ENCODE measurements at regions not wholly inside any gene's neighbourhood (a gene's known extent, or its start where the extent isn't known, plus 50 kb on each side); places are given as distances from the start of the nearest gene placed in this dataset.

DNA sequence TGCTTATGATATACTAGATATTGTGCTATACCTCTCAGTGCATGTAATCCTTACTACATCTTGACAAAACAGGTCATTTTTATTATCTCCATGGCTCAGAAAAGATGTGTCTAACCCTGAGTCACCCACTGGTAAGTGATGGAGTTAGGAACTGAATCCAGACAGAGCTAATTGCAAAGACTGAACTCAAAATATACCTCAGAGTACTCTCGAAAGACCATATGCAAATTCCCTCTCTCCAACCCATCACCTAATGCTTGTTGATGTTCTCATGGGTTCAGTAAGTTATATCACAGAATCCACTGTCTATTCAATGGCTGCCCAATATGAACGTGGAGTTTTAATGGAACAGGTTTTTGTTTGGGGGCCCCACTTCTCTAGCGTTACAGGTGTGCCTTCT is 246.0 kb downstream of the PMP22 start:
- no peaks in the 10 kb centered on the region for H3K36me3 ChIP-seq (replicated peaks in 1 of 2; ENCODE audit: control insufficient read depth in 1 of 2, insufficient read depth in 2 of 2, low read length in 2 of 2)
- peaks cover 4 to 12% of the 10 kb centered on the region in 2 donors for H3K9me3 ChIP-seq (replicated peaks in 1 of 2; ENCODE audit: control insufficient read depth in 1 of 2, insufficient read depth in 1 of 2, low read length in 2 of 2)
- TF ChIP-seq CTCF (IDR thresholded peaks at IDR 0.05) = no peak
- Mint-ChIP-seq H3K27me3 (ENCODE audit: low read depth in 3 of 3) (peaks cover 0 to 4% (median 2%) of the 10 kb centered on the region in 3 donors), H3K4me3 (no peak overlapping the region), H3K27ac (no peak overlapping the region), H3K36me3 (no peaks in the 10 kb centered on the region), H3K9me3 (peaks cover 0 to 22% (median 12%) of the 10 kb centered on the region in 7 donors), H3K4me1 (no peaks in the 10 kb centered on the region)
- intact Hi-C loops (cut with micrococcal nuclease) = no loop called here
- no peaks in the 10 kb centered on the region for H3K27me3 ChIP-seq (ENCODE audit: control insufficient read depth in 2 of 2, insufficient read depth in 2 of 2, low read length in 2 of 2)
- no peak overlapping the region for H3K4me2 ChIP-seq (replicated peaks; ENCODE audit: extremely low read depth, low read length, poor library complexity, severe bottlenecking)
- H3K4me1 ChIP-seq (ENCODE audit: control insufficient read depth in 1 of 2, insufficient read depth in 2 of 2, low read length in 2 of 2) = no peaks in the 10 kb centered on the region
- no peak overlapping the region for H3K27ac ChIP-seq (ENCODE audit: low read depth in 1 of 2, low read length in 2 of 2)
- no peak overlapping the region for H2AFZ ChIP-seq (ENCODE audit: insufficient read depth, low read depth, low read length, poor library complexity, severe bottlenecking)
- no peak overlapping the region for H3K4me3 ChIP-seq (replicated peaks in 1 of 3; ENCODE audit: low read depth in 2 of 3, low read length in 3 of 3)
- no peaks in the 10 kb centered on the region for H4K20me1 ChIP-seq (ENCODE audit: insufficient read depth, low read length)
- no peaks in the 10 kb centered on the region for H3K79me2 ChIP-seq (ENCODE audit: insufficient read depth, low read length)
- DNase-seq = no peak
- H3K9ac ChIP-seq (ENCODE audit: insufficient read depth, low read length, poor library complexity, severe bottlenecking) = no peak overlapping the region
- 100% methylated on average over 1 of the region's 3 CpGs for WGBS (ENCODE audit: insufficient coverage)

DNA sequence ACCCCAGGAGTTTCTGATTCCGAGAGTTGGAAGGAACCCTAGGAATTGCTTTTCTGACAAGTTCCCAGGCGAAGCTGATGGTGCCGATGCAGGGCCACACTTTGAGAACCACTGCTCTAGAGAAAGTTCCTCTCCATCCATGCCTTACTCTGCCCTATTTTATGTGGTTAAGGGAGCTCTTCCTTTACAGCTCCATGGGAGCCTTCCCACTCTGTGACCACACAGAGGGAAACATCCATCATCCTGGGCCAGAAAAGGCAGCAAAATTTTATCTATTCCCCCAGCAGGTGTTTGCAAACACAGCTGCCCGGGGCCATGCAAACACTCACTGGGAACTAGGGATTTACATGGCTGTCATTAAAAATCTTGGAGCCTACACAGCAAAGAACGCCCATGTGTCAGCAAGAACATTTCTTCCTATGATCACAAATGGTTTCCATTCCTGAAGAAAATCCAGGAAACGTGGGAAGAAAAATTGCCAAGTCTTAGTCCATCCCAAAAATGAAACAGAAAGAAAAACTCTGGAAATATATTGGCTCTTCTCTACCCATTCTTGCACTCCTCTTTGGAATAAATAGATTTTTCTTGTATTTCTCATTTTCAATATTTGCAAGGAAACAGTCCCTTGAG is 252.7 kb downstream of the PMP22 start:
- peaks cover 0 to 14% (median 1%) of the 10 kb centered on the region in 7 donors for H3K9me3 Mint-ChIP-seq

More for the DNA sequence above, 252.7 kb downstream of the PMP22 start:
- no peaks in the 10 kb centered on the region for H4K20me1 ChIP-seq (ENCODE audit: insufficient read depth, low read length)
- H3K4me3 ChIP-seq (replicated peaks in 1 of 3; ENCODE audit: low read depth in 2 of 3, low read length in 3 of 3) = no peak overlapping the region
- intact Hi-C loops (cut with micrococcal nuclease) = no loop called here
- no peak overlapping the region for H2AFZ ChIP-seq (ENCODE audit: insufficient read depth, low read depth, low read length, poor library complexity, severe bottlenecking)
- H3K9me3 ChIP-seq (replicated peaks in 1 of 2; ENCODE audit: control insufficient read depth in 1 of 2, insufficient read depth in 1 of 2, low read length in 2 of 2) = no peaks in the 10 kb centered on the region
- DNase-seq = no peak
- Mint-ChIP-seq H3K4me3 (no peak overlapping the region), H3K36me3 (no peaks in the 10 kb centered on the region), H3K27me3 (ENCODE audit: low read depth in 3 of 3) (peaks cover 2 to 6% (median 6%) of the 10 kb centered on the region in 3 donors), H3K27ac (no peak overlapping the region), H3K4me1 (no peaks in the 10 kb centered on the region)
- no peaks in the 10 kb centered on the region for H3K79me2 ChIP-seq (ENCODE audit: insufficient read depth, low read length)
- no peak overlapping the region for H3K4me2 ChIP-seq (replicated peaks; ENCODE audit: extremely low read depth, low read length, poor library complexity, severe bottlenecking)
- no peaks in the 10 kb centered on the region for H3K27me3 ChIP-seq (ENCODE audit: control insufficient read depth in 2 of 2, insufficient read depth in 2 of 2, low read length in 2 of 2)
- no peak overlapping the region for H3K9ac ChIP-seq (ENCODE audit: insufficient read depth, low read length, poor library complexity, severe bottlenecking)
- WGBS (ENCODE audit: insufficient coverage) = 64% methylated on average over 2 of the region's 6 CpGs
- H3K36me3 ChIP-seq (replicated peaks in 1 of 2; ENCODE audit: control insufficient read depth in 1 of 2, insufficient read depth in 2 of 2, low read length in 2 of 2) = no peaks in the 10 kb centered on the region
- H3K27ac ChIP-seq (ENCODE audit: low read depth in 1 of 2, low read length in 2 of 2) = no peak overlapping the region
- no peak for TF ChIP-seq CTCF (IDR thresholded peaks at IDR 0.05)
- H3K4me1 ChIP-seq (ENCODE audit: control insufficient read depth in 1 of 2, insufficient read depth in 2 of 2, low read length in 2 of 2) = no peaks in the 10 kb centered on the region
